Activated T-cell treated with anti-CD3 and anti-CD28 coated beads, Interleukin-2, amount 50 U/mL, for 48 hours (primary cell): ENCODE measurements at regions not wholly inside any gene's neighbourhood (a gene's known extent, or its start where the extent isn't known, plus 50 kb on each side); places are given as distances from the start of the nearest gene placed in this dataset.
"Not testable (repeated sequence)": the region's sequence is repeated elsewhere in the genome, so short reads cannot be mapped to it uniquely, and the experiment has no call there.

Source experiments
- DNase-seq, 2 experiments: peaks; one replicate each; pipeline ENCODE4 v3.0.0-alpha.2; 2020

DNA sequence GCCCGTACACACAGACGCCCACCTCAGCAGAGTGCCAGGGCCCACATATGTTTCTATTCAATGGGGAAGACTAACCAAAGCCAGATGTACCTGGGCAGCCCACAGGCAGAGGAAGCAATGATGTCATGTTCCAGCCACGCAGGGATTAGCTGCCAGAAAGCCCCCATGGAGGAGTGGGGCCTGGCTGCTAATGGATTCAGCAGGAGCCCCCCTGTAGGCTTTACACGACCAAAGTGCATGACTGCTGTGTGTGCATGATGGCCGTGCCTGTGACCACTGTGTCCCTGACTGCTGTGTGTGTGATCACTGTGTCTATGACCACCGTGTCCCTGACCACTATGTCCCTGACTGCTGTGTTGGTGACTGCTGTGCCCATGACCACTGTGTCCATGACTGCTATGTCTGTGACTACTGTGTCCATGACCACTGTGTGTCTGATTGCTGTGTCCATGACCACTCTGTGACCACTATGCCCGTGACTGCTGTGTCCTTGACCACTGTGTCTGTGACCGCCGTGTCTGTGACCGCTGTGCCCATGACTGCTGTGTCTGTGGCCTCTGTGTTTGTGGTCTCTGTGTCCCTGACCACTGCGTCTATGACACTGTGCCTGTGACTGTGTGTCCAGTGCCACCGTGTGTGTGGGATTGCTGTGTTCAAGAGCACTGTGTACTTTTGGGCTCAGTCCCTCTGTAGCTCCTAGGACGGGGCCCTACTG lies 409.3 kb downstream of the RPS24 start:
- no peak for DNase-seq

DNA sequence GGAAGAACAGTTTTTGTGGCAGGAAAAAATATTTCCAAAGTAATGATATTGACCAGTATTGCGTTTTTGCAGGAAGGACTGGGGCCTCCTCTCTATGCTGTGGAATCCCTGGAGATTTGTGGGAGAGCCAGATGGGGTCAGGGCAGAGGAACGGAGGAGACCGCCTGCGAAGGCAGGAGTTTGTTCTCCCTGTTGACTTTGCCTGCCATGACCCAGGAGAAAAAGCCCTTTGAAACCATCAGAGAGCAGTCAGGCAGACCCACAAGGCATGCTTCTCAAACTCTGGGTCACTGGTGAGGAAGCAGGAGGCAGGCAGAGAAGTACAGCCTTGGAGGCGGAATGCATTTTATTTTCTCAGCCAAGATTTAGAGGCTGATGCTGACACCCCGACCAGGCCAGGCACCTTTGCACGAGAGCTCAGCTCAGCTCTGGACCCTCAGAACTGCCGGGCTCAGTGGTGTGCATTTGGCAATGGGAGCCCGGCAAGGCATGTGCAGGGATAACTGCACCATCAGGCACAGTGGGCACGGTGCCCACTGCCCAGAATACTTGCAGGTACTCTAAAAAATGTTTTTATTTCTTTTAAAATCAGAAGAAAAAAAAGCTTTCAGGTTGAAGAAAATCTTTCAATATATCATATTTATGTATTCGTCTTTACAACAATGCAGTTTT lies 410.4 kb downstream of the RPS24 start:
- DNase-seq, result no peak

DNA sequence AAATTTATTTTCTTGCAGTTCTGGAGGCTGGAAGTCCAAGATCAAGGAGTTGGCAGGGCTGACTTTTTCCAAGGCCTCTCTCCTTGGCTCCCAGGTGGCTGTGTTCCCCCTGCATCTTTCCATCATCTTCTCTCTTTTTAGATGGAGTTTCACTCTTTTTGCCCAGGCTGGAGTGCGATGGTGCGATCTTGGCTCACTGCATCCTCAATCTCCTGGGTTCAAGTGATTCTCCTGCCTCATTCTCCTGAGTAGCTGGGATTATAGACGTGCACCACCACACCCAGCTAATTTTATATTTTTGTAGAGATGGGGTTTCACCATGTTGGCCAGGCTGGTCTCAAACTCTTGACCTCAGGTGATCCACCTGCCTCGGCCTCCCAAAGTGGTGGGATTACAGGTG lies 411.1 kb downstream of the RPS24 start:
- DNase-seq, result not testable (repeated sequence)

DNA sequence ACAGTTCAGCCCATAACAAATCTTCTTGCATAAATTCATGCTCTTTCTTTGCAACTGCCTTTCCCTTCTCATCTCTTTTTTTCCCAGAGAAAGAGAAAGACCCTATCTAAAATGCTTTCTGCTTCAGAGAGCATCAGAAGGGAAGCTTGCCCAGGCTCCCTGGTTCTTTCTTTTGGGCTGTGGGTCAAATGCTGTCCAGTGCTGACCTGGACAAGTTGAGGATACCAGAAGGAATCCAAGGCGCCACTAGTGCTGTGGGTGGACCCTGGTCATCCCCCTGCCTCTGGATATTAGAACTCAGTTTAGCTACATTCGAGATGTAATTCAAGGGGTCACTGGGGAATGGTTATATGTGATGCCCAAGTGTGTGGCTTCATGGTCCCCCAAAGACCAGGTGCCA lies 411.6 kb downstream of the RPS24 start:
- DNase-seq, result no peak

DNA sequence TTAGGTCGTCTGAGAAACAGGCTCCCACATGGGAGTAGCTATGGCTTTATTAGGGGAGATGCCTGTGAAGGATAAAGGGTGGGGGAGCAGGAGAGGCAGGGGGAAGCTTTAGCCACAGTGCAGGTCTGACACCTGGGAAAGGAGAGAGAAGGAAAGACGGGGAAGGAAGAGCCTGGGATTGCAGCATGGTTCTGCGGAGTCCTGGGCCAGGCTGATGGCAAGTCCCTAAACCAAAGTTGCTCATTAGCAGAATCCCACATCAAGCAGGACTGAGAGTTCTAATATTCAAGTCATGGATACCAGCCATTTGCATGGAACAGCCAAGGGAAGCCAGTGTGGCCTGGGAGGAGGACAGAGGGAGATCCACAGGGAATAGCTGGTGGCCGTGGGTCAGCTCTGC lies 414.8 kb downstream of the RPS24 start:
- DNase-seq, result no peak

DNA sequence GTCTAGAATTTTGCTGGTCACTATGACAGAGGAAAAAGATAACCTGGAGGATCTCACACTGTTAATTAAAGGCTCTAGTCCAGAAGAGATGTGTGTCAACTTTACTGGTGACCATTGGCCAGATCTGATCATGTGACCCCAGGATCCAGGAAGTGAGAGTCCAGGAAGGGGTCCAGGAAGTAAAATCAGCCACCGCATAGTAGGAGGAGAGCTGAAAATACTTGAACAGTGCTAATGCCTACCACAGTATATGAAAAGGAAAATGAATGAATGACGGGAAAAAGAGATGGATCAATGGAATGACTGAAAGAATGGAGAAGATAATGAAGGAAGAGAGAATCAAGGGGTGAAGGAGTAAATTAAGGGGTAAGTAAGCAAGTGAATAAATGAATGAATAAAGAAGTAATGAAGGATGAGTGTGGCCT lies 415.3 kb downstream of the RPS24 start:
- DNase-seq, result no peak

DNA sequence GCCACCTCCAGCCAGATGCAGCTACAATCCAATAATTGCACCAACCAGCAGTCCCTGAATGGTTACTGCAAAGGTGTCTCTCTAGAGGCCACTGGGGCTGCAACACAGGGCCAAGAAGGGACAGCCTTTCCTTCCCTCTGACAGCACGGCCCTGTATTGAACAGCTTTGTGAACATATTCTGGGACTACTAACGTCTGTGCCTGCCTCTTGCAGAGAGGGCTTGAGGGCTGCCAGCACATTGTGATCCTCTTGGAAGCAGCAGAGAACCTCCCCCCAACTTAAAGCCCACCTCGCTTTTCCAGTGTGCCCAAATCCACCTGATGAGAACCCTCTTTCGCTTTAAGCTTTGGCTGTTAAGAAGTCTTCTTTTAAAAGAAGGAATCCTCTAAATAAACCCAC lies 415.9 kb downstream of the RPS24 start:
- DNase-seq, result no peak

DNA sequence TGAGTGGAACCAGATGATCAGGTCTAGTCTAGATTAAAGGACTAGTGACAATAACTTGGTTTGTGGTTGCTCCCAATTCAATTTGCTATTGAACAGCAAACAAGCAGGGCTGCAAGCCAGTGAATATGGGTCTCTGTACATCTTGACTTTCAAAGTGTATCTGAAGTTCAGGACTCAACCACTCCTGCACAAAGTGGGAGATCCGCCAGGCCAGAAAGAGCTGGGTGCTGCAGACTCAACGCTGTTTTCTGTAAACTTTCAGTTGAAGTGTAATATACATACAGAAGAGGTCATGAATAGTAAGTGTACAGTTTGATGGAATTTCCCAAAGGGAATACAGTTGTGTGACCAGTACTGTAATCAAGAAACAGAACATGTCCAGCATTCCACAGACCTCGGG lies 416.6 kb downstream of the RPS24 start:
- no peak for DNase-seq

DNA sequence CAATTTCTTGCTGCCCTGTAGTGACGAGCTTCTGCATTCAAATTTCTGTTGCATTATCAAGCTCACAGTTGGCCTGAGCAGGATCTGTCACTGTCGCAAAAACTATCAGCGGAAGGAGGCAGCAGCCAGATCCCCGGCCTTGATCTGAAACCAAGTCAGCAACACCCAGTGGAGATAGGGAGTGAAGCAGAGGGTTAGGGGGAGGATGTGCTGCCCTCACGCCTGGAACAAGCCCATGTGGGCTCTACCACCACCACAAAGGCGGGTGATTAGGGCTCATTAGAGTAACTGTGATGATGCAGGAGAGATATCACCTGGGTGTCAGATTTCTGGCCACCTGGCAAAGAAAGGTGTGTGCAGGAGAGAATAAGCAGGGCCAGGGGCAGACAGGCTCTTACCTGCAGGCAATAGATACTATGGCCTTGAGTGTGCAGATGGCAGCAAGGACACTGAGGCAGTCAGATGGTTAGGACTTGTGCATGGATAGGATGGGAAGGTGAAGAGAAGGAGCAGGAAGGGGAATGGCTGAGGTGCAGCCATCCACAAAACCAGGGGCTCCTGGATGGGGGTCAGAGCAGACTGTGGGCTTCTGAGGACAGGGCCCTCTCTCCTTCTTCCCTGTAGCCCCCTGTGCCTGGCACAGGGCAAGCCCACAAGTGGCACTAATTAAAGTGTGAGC lies 417.3 kb downstream of the RPS24 start:
- DNase-seq, result no peak

DNA sequence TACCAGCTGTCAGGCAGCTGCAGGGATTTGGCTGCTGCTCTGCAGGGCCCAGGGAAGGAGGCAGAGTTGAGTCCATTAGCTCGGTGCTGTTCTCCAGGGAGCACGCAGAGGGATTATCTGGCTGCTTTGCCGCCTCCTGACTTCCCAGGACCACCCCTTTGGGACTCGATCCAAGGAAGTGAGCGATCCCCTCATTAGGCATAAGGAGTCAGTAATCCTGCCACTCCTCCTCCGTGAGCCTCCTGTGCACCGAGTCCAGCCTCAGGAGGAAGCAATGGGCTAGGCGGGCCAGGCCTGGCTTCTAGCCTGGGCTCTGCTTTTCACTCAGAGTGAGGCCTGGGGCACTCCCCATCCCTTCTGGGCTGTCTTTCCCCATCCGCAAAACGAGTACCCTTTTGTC lies 417.9 kb downstream of the RPS24 start:
- DNase-seq, result no peak

DNA sequence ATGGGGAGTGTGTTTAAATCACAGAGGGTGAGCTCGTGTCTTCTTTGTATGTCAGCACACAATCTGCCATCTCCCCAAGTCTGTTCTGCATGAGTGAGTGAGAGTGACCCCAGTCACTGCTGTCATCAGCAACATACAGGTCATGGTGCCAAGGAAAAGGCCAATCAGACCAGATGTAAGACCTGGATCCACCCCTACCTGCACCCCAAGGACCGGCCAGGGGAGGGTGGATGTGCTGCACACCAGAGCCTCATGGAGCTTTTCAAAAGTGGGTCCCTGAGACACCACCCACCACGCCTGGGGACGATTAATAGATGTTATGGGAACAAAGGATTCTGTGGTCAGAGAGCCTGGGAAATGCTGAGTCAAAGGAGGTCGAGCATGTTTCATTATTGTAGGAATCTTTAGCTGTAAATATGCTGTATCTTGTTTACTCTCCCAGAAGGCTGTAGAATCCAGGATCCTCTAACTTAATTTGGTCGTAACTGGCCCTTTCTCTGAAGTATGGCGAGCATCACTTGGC lies 420.5 kb downstream of the RPS24 start:
- DNase-seq, result no peak

DNA sequence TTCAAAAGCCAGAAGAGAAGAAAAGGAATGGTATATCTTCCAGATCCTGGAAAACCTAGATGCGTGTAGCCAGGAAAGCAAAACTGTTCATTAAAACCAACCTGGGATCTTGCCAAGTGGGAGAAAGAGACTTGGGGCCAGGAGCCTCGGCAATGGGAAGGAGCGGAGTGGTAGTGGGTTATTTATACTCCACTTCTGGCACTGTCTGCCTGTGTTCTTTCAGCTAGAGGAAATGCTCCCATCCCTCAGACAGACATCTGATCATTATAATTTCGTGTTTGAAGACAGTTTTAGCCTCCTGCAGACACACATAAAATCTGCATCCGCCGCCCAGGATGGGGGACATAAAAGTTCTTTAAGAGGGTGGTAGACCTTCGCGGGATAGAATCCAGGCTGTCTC lies 421.6 kb downstream of the RPS24 start:
- DNase-seq, result no peak

DNA sequence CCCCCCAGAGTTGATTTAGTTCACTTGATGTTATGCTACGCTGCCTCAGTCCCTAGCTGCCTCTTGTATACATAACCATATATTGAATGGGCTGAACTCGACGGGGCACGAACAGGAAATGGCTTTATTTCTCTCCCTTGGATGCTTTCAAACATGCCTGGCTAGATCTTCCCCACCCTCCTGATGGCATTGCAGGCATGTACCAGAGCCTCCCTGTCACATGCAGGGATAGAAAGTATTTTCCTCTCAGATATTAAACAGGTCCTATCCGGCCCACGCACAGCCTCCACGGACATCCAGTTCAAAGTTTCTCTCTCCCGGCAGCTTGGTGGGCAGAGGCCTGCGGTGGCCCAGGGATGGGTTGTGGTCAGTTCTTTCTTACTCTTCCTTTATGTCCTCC lies 422.1 kb downstream of the RPS24 start:
- DNase-seq, result no peak

DNA sequence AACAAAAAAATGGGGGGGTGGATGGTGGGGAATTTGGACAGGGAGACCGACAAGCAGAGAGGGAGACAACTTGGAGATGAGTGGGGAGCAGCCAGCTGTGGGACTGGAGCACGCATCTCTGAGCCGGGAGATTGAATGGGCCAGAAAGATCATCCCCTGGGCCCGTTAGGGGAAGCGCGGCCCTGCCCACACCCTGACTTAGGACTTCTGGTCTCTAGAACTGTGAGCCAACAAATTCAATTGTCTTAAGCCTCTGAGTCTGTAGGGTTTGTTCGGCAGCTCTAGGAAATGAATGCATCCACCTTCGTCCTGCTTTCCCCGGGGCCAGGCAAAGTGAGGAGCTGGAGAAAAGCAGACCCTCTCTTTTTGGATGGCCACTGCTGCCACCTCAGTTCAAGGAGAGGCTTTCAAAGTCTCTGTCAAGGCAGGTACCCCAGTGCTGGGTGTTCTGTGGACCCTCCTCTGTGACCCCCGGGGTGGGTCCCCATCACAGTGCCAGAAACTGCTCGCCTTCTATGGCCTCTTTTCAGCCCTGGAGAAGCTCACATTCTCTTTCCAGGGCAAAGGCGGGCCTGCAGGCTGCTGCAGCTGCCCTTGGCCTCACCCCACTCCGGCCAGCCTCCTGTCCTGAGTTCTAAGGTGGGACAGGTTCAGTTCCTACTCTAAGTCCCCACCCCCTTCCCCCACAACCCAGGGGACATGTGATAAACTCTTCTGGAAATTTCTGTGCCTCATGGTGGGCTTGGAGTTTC lies 423.2 kb downstream of the RPS24 start:
- DNase-seq, result no peak

DNA sequence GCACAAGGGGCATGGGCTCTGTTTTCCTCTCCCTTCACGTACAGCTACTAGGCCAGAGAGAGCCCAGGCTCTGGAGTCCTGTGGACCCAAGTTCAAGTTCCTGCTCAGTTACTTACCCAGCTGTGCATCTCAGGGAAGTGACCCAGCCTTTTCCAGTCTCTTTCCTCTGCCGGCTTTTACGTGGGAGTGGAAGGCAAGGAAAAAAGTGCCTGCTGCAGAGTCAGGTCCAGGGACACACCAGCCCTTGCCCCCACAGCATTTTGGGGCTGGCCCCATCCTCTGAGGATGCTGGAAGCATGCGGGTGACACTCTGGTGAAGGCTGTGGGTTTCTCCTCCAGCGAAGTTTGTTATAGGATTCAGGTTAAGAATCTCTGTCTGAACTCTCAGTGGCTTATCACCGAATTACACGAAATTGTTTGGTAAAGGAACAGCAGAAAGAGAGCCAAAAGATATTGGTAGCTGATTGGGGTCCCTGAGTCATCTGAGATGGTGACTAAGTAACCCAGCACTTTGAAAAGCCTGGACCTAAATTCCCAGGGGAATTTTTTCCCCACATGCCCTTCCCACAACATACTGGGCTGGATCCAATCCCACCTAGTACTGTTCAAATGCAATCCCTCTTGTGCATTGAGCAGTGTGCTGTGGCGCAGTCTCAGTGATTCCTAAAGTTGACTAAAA lies 424.3 kb downstream of the RPS24 start:
- DNase-seq, result no peak

DNA sequence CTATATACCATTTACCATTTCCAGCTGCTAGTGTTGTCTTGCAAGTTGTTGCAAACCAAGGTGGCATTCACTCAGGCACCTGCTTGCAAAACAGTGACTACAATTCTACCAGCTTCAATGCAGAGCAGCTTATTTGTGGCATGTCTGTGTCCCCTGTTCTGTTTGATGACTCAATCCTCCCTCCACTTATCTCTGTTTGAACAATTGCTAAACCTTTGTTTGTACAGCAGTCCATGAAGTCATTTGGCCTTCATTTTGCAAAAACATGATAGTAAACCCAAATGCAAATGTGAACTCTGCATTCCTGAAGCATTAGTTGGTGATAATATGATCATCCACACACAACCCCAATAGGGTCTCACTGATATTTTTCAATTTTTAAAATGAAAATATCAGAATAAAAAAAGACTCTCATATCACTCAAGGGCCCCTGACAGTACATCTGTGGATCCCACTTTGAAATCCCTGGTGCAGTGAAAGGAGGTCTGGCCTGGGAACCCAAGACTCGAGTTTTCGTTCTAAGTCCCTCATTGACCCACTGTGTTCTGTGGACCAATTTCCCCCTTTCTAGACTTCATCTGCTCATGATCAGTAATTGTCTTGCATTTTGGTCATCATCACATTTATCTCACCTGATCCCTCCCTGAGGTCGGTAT lies 425.4 kb downstream of the RPS24 start:
- no peak for DNase-seq

DNA sequence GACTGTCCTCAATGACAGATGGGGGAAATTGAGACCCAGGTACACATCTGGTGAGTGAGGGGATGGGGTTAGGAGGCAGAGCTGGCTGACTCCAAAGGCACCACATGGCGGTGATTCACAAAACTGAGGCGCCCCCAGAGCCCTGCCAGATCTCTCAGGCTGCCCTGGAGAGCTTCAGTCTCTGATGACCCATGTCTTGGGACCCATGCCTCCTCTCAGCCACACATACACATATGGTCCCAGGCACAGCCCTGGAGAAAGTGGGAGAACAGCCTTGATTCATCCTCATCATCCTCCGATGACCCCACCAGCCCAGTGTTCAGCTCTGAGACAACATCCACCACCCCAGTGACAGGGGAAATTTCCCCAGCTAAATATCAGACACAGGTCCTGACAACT lies 426.0 kb downstream of the RPS24 start:
- DNase-seq, result no peak

DNA sequence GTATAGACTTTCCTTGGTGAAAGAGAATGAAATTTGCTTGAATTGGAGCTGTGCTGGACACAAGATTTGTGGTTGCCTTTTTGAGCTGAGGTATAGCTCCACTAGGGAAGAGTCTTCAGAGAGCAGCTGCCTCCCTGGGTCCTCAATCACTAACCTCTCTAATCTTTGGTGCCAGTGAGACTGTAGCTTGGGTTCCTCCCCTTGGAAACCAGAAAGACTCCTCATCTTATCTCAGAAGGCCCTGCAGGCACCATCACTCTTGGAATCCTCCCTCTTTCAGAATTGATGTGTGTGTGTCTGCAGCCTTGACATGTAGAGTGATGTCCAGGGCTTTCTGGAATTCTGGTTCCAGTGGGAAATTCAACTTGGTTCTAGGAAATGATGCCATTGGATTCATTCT lies 426.5 kb downstream of the RPS24 start:
- no peak for DNase-seq

DNA sequence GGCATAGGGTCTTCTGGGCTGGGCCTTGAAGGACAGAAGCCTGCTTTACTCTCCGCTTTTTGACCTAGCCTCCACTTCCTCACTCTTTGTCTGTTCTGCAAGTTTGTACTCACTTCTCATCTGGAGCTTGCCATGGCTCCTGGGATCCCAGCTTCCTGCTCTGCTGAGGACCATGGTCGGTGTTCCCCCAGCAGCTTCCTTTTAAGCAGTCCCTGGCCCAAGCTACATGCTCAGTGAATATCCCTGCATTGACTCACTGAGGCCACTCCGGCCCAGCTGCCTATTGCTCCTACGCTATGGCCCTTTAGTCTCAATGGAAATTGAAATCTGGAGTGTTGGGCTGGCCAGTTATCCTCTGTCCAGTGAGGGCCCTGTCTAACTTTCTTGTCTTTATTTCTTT lies 427.7 kb downstream of the RPS24 start:
- DNase-seq, result no peak

DNA sequence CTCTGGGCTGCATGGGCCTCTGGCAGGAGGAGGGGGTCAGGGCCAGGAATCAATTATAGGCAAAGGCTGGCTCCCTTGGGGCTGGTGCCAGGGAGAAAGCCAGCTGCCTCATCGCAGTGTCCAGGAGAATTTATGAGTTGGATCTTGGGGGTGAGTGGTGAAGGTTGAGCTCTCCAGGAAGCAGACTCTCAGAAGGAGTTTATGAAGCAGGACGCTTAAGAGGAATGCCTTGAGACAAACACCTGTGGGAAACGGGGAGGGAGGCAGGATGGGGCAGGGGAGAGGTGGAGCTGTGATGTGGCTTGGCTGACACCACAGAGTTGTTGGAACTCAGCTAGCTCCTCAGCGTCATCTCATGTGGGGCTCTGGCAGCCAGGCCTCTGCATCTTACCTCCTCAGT lies 428.5 kb downstream of the RPS24 start:
- DNase-seq, result no peak

DNA sequence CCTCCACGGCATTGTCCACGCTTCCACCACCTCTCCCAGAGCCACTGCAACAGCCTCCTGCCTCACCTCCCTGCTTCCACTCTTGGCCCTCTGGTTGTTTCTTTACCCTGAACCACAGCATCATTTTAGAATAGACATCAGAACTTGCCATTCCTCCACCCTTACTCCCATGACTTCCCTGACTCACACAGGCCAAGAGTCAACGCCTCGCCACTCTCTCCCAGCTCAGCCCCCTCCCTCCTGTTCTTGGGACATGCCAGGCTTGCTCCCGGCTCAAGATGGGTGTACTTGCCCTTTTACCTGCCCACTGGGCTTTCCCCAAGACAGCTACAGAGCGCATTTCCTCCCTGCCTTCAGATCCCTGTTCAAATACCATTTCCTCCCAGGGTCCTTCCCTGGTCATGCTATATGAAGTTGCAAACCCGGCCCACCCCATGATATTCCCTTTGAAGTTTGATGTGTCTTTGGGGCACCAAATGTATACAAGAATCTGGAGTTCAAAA lies 429.1 kb downstream of the RPS24 start:
- no peak for DNase-seq
